HepG2 (cell line): ENCODE measurements at regions not wholly inside any gene's neighbourhood (a gene's known extent, or its start where the extent isn't known, plus 50 kb on each side); places are given as distances from the start of the nearest gene placed in this dataset.

Experiments used
- AGO2 ChIP-seq: fragments of 200-400 bp; formaldehyde crosslinking; optimal IDR thresholded peaks from 2 replicates; pipeline ENCODE3; 2017; ENCODE audit warnings: mild to moderate bottlenecking, low read depth, low read length, moderate library complexity
- ATF1 ChIP-seq: IDR thresholded peaks from 2 replicates; pipeline ENCODE4 v1.6.1; 2016; ENCODE audit warnings: mild to moderate bottlenecking, control low read depth
- CENPT ChIP-seq: sonication (generic); formaldehyde crosslinking; IDR thresholded peaks from 2 replicates; pipeline ENCODE4 v1.8.0; 2022; ENCODE audit warnings: low read depth, mild to moderate bottlenecking, moderate library complexity, missing genetic modification reagents
- GATA4 ChIP-seq: sonication (generic); IDR thresholded peaks from 2 replicates; pipeline ENCODE4 v1.6.1; 2016; ENCODE audit warnings: antibody characterized with exemption, low read depth, borderline replicate concordance
- HNRNPLL ChIP-seq: fragments of 200-400 bp; formaldehyde crosslinking; IDR thresholded peaks from 2 replicates; pipeline ENCODE4 v1.6.1; 2017; ENCODE audit warnings: mild to moderate bottlenecking, low read depth, low read length; ENCODE audit not compliant: poor library complexity, severe bottlenecking
- HOXD1 ChIP-seq: sonication (generic); formaldehyde crosslinking; IDR thresholded peaks from 2 replicates; pipeline ENCODE4 v1.5.0; 2020; ENCODE audit warnings: missing genetic modification reagents
- IKZF4 ChIP-seq: sonication (generic); formaldehyde crosslinking; IDR thresholded peaks from 2 replicates; pipeline ENCODE4 v1.5.1; 2020; ENCODE audit warnings: borderline replicate concordance, mild to moderate bottlenecking, low read depth, missing genetic modification reagents; ENCODE audit errors: not compliant biosample characterization
- MIER3 ChIP-seq: IDR thresholded peaks from 2 replicates; pipeline ENCODE4 v1.6.1; 2016; ENCODE audit warnings: missing compliant biosample characterization, borderline replicate concordance
- NFRKB ChIP-seq: fragments of 450-650 bp; IDR thresholded peaks from 2 replicates; pipeline ENCODE4 v1.6.1; 2017
- REPIN1 ChIP-seq: sonication (generic); formaldehyde crosslinking; IDR thresholded peaks from 2 replicates; pipeline ENCODE4 v1.8.0; 2022; ENCODE audit warnings: missing genetic modification reagents, low read depth, mild to moderate bottlenecking, borderline replicate concordance
- RXRA ChIP-seq: sonication (generic); formaldehyde crosslinking; IDR thresholded peaks from 2 replicates; pipeline ENCODE4 v1.5.1; 2020; ENCODE audit warnings: missing genetic modification reagents
- SMAD3 ChIP-seq: sonication (generic); formaldehyde crosslinking; IDR thresholded peaks from 2 replicates; pipeline ENCODE4 v1.4.0; 2020; ENCODE audit warnings: missing genetic modification reagents
- SRSF1 ChIP-seq: fragments of 200-400 bp; formaldehyde crosslinking; optimal IDR thresholded peaks from 2 replicates; pipeline ENCODE3; 2017; ENCODE audit warnings: mild to moderate bottlenecking, low read depth, low read length, moderate library complexity
- XRCC5 ChIP-seq: fragments of 200-400 bp; formaldehyde crosslinking; optimal IDR thresholded peaks from 2 replicates; pipeline ENCODE3; 2017; ENCODE audit warnings: mild to moderate bottlenecking, low read length
- ZNF3 ChIP-seq: IDR thresholded peaks from 2 replicates; pipeline ENCODE4 v1.7.0; 2017; ENCODE audit warnings: inconsistent platforms
- ZNF335 ChIP-seq: sonication (generic); formaldehyde crosslinking; IDR thresholded peaks from 2 replicates; pipeline ENCODE4 v1.4.0; 2020; ENCODE audit warnings: missing genetic modification reagents
- ZNF563 ChIP-seq: sonication (generic); formaldehyde crosslinking; IDR thresholded peaks from 2 replicates; pipeline ENCODE4 v1.8.0; 2022; ENCODE audit warnings: mild to moderate bottlenecking, moderate library complexity, missing genetic modification reagents
- ZNF598 ChIP-seq: sonication (generic); formaldehyde crosslinking; IDR thresholded peaks from 2 replicates; pipeline ENCODE4 v1.5.1; 2020; ENCODE audit warnings: mild to moderate bottlenecking, missing genetic modification reagents, borderline replicate concordance
- ZNF75D ChIP-seq: sonication (generic); formaldehyde crosslinking; IDR thresholded peaks from 2 replicates; pipeline ENCODE4 v1.8.1; 2023; ENCODE audit warnings: missing genetic modification reagents, mild to moderate bottlenecking, borderline replicate concordance
- TF ChIP-seq, protein P1 (sequence below): sonication (generic); formaldehyde crosslinking; IDR thresholded peaks from 2 replicates; pipeline ENCODE4 v1.8.0; 2022; ENCODE audit warnings: missing genetic modification reagents, mild to moderate bottlenecking, inconsistent platforms, borderline replicate concordance
- TF ChIP-seq, protein P2 (sequence below): sonication (generic); formaldehyde crosslinking; IDR thresholded peaks from 2 replicates; pipeline ENCODE4 v1.4.0; 2020; ENCODE audit warnings: mild to moderate bottlenecking, low read depth, missing genetic modification reagents
- TF ChIP-seq, protein P3 (sequence below): sonication (generic); formaldehyde crosslinking; IDR thresholded peaks from 2 replicates; pipeline ENCODE4 v1.4.0; 2020; ENCODE audit warnings: missing genetic modification reagents
- TF ChIP-seq, protein P4 (sequence below): sonication (generic); formaldehyde crosslinking; IDR thresholded peaks from 2 replicates; pipeline ENCODE4 v1.8.1; 2023; ENCODE audit warnings: mild to moderate bottlenecking, missing genetic modification reagents

DNA sequence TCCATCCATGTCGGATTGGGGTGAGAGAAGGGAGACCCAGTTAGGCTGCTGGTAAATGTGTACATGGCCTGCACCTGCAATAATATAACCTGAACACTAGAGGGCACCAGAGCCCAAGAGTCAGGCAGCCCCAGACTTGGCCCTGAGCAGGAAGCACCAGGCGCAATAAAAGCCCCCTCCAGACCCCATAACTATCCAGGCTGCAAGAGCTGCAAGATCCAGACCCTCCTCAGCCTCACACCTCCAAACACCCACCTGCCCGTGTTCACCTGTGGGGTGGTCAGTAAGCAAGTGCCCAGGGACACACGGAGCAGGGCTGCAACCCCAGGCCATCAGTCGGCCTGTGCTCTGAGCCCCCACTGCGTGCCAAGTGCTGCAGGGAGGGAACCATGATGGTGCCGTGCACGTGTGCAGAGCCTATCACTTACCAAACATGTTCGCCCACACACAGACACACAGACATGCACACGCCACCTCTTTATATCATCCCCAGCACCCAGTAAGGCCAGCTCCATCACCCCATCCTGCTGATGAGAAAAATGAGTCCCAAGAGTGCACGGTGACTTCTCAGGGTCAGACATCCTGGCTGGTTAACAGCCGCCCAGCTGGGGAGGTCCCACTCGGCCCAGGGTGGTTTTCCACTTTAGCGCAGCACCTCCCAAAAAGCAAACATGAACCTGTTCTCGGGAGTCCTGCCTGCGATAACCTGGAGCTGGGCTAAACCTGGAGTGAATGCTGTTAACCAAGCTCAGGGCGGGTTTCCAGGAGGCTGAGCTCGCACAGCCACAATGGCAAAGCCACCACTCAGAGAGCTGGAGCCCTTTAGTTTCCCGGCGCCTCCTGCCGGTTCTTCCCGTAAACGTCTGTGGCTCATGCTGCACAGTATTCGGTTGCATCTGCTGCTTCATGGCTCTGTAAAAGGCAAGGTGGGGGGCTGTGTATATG, 439.8 kb downstream of the SOX9 start (continued):
- TF ChIP-seq, protein P1, sequence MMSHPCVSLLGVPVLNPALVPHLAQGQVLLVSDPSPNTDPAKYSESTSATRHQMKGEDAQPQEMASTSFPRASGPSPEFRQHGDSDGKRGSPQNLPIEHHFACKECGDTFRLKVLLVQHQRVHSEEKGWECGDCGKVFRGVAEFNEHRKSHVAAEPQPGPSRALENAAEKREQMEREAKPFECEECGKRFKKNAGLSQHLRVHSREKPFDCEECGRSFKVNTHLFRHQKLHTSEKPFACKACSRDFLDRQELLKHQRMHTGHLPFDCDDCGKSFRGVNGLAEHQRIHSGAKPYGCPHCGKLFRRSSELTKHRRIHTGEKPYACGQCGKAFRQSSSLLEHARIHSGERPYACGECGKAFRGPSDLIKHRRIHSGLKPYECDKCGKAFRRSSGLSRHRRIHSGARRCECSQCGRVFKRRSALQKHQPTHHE = 0 out of 2 replicates have a peak, but pooled peaks have one; percentile 27
- TF ChIP-seq ZNF335 (no peak), XRCC5 (peak; percentile 41), RXRA (peak; percentile 47; the same call in 1 of the 2 replicates), IKZF4 (CRISPR knock-in tag) (no peak), CENPT (CRISPR knock-in tag) (0 out of 2 replicates have a peak, but pooled peaks have one; percentile 3), ZNF75D (CRISPR knock-in tag) (no peak), ATF1 (CRISPR knock-in tag) (no peak), HNRNPLL (peak; percentile 33), ZNF3 (CRISPR knock-in tag) (no peak), MIER3 (CRISPR knock-in tag) (0 out of 2 replicates have a peak, but pooled peaks have one; percentile 17), AGO2 (peak; percentile 68), HOXD1 (CRISPR knock-in tag) (no peak), ZNF598 (CRISPR knock-in tag) (0 out of 2 replicates have a peak, but pooled peaks have one; percentile 23), ZNF563 (CRISPR knock-in tag) (peak; percentile 64; the same call in 1 of the 2 replicates), NFRKB (no peak), SMAD3 (peak; percentile 62; the same call in 1 of the 2 replicates), REPIN1 (CRISPR knock-in tag) (0 out of 2 replicates have a peak, but pooled peaks have one; percentile 25), SRSF1 (peak; percentile 35), GATA4 (no peak)
- TF ChIP-seq, protein P2, sequence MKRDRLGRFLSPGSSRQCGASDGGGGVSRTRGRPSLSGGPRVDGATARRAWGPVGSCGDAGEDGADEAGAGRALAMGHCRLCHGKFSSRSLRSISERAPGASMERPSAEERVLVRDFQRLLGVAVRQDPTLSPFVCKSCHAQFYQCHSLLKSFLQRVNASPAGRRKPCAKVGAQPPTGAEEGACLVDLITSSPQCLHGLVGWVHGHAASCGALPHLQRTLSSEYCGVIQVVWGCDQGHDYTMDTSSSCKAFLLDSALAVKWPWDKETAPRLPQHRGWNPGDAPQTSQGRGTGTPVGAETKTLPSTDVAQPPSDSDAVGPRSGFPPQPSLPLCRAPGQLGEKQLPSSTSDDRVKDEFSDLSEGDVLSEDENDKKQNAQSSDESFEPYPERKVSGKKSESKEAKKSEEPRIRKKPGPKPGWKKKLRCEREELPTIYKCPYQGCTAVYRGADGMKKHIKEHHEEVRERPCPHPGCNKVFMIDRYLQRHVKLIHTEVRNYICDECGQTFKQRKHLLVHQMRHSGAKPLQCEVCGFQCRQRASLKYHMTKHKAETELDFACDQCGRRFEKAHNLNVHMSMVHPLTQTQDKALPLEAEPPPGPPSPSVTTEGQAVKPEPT (CRISPR knock-in tag) = 0 out of 2 replicates have a peak, but pooled peaks have one; percentile 41
- TF ChIP-seq, protein P3, sequence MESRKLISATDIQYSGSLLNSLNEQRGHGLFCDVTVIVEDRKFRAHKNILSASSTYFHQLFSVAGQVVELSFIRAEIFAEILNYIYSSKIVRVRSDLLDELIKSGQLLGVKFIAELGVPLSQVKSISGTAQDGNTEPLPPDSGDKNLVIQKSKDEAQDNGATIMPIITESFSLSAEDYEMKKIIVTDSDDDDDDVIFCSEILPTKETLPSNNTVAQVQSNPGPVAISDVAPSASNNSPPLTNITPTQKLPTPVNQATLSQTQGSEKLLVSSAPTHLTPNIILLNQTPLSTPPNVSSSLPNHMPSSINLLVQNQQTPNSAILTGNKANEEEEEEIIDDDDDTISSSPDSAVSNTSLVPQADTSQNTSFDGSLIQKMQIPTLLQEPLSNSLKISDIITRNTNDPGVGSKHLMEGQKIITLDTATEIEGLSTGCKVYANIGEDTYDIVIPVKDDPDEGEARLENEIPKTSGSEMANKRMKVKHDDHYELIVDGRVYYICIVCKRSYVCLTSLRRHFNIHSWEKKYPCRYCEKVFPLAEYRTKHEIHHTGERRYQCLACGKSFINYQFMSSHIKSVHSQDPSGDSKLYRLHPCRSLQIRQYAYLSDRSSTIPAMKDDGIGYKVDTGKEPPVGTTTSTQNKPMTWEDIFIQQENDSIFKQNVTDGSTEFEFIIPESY (CRISPR knock-in tag) = peak; percentile 68
- TF ChIP-seq, protein P4, sequence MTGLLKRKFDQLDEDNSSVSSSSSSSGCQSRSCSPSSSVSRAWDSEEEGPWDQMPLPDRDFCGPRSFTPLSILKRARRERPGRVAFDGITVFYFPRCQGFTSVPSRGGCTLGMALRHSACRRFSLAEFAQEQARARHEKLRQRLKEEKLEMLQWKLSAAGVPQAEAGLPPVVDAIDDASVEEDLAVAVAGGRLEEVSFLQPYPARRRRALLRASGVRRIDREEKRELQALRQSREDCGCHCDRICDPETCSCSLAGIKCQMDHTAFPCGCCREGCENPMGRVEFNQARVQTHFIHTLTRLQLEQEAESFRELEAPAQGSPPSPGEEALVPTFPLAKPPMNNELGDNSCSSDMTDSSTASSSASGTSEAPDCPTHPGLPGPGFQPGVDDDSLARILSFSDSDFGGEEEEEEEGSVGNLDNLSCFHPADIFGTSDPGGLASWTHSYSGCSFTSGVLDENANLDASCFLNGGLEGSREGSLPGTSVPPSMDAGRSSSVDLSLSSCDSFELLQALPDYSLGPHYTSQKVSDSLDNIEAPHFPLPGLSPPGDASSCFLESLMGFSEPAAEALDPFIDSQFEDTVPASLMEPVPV (CRISPR knock-in tag) = 0 out of 2 replicates have a peak, but pooled peaks have one; percentile 40
